ENCODE measurements at regions not wholly inside any gene's neighbourhood (a gene's known extent, or its start where the extent isn't known, plus 50 kb on each side); places are given as distances from the start of the nearest gene placed in this dataset.

GRCh38 chr1:63101336-63101735, 221.0 kb upstream of the FOXD3 start:
- H4K20me1 ChIP-seq (ENCODE audit: insufficient read depth, low read length): no peaks in the 10 kb centered on the region
- no peak overlapping the region for H3K9ac ChIP-seq (ENCODE audit: low read length)
- no peak overlapping the region for H3K27ac ChIP-seq (ENCODE audit: low read length)
- no peaks in the 10 kb centered on the region for H3K79me2 ChIP-seq (ENCODE audit: low read length)
- H2AFZ ChIP-seq (ENCODE audit: low read depth, low read length): no peak overlapping the region
- H3K9me3 ChIP-seq (ENCODE audit: insufficient read depth, low read length): no peaks in the 10 kb centered on the region
- no peaks in the 10 kb centered on the region for H3K4me1 ChIP-seq (ENCODE audit: low read length)
- no peak overlapping the region for H3K4me3 ChIP-seq (ENCODE audit: low read length)
- TF ChIP-seq CTCF (IDR thresholded peaks at IDR 0.05; ENCODE audit: low read depth, low read length) (no peak), EZH2phosphoT487 (IDR thresholded peaks at IDR 0.05; ENCODE audit: low read depth) (no peak)
- no peaks in the 10 kb centered on the region for H3K36me3 ChIP-seq (replicated peaks; ENCODE audit: low read depth, low read length)
- H3K4me2 ChIP-seq (ENCODE audit: low read length): no peak overlapping the region
- H3K27me3 ChIP-seq (ENCODE audit: low read depth, low read length): no peaks in the 10 kb centered on the region

DNA sequence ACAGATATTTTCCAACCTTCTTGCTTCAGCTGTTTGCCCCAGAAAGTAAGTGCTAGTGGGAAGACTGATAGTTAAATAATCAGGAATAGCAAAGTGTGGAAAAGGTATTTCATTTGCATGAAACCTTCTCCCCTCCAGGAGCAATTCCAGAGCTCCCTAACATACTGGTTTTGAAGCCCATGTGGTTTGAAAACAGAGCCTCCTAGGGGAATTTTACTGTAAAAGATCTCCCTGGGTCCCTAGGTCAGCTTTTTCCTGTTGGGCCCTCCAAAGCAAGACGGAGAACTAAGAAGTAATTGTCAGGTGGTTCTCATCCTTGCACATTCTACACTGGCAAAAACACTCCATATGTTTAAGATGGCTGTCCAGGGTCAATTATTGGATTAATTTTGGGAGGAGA, 218.7 kb upstream of the FOXD3 start:
- no peaks in the 10 kb centered on the region for H3K9me3 ChIP-seq (ENCODE audit: insufficient read depth, low read length)
- no peak overlapping the region for H3K4me3 ChIP-seq (ENCODE audit: low read length)
- H2AFZ ChIP-seq (ENCODE audit: low read depth, low read length): no peak overlapping the region
- H3K36me3 ChIP-seq (replicated peaks; ENCODE audit: low read depth, low read length): no peaks in the 10 kb centered on the region
- no peaks in the 10 kb centered on the region for H3K4me1 ChIP-seq (ENCODE audit: low read length)
- H3K27me3 ChIP-seq (ENCODE audit: low read depth, low read length): peaks cover 7% of the 10 kb centered on the region
- no peak overlapping the region for H3K4me2 ChIP-seq (ENCODE audit: low read length)
- no peak overlapping the region for H3K9ac ChIP-seq (ENCODE audit: low read length)
- no peak overlapping the region for H3K27ac ChIP-seq (ENCODE audit: low read length)
- H3K79me2 ChIP-seq (ENCODE audit: low read length): no peaks in the 10 kb centered on the region
- H4K20me1 ChIP-seq (ENCODE audit: insufficient read depth, low read length): no peaks in the 10 kb centered on the region
- TF ChIP-seq EZH2phosphoT487 (IDR thresholded peaks at IDR 0.05; ENCODE audit: low read depth) (no peak), CTCF (IDR thresholded peaks at IDR 0.05; ENCODE audit: low read depth, low read length) (no peak)

GRCh38 chr1:63107066-63107465, 215.3 kb upstream of the FOXD3 start:
- no peak overlapping the region for H3K27ac ChIP-seq (ENCODE audit: low read length)
- H3K4me2 ChIP-seq (ENCODE audit: low read length): no peak overlapping the region
- H3K4me1 ChIP-seq (ENCODE audit: low read length): no peaks in the 10 kb centered on the region
- H3K4me3 ChIP-seq (ENCODE audit: low read length): no peak overlapping the region
- H3K9ac ChIP-seq (ENCODE audit: low read length): no peak overlapping the region
- no peaks in the 10 kb centered on the region for H3K9me3 ChIP-seq (ENCODE audit: insufficient read depth, low read length)
- H2AFZ ChIP-seq (ENCODE audit: low read depth, low read length): no peak overlapping the region
- H3K27me3 ChIP-seq (ENCODE audit: low read depth, low read length): peaks cover 16% of the 10 kb centered on the region
- H4K20me1 ChIP-seq (ENCODE audit: insufficient read depth, low read length): no peaks in the 10 kb centered on the region
- no peaks in the 10 kb centered on the region for H3K79me2 ChIP-seq (ENCODE audit: low read length)
- no peaks in the 10 kb centered on the region for H3K36me3 ChIP-seq (replicated peaks; ENCODE audit: low read depth, low read length)
- TF ChIP-seq EZH2phosphoT487 (IDR thresholded peaks at IDR 0.05; ENCODE audit: low read depth): no peak

- Histone ChIP-seq H3K4me2 (ENCODE audit: low read length) (no peak overlapping the region), H3K4me1 (ENCODE audit: low read length) (no peaks in the 10 kb centered on the region), H3K27ac (ENCODE audit: low read length) (no peak overlapping the region), H3K4me3 (ENCODE audit: low read length) (no peak overlapping the region), H2AFZ (ENCODE audit: low read depth, low read length) (no peak overlapping the region), H3K9me3 (ENCODE audit: insufficient read depth, low read length) (no peaks in the 10 kb centered on the region), H3K9ac (ENCODE audit: low read length) (no peak overlapping the region), H3K79me2 (ENCODE audit: low read length) (no peaks in the 10 kb centered on the region), H3K27me3 (ENCODE audit: low read depth, low read length) (peaks cover 23% of the 10 kb centered on the region), H3K36me3 (replicated peaks; ENCODE audit: low read depth, low read length) (no peaks in the 10 kb centered on the region), H4K20me1 (ENCODE audit: insufficient read depth, low read length) (no peaks in the 10 kb centered on the region)
- TF ChIP-seq CTCF (IDR thresholded peaks at IDR 0.05; ENCODE audit: low read depth, low read length) (no peak), EZH2phosphoT487 (IDR thresholded peaks at IDR 0.05; ENCODE audit: low read depth) (no peak)
Observed at GRCh38 chr1:63108206-63108605, 214.2 kb upstream of the FOXD3 start.
